GM19023 (cell line): ENCODE measurements at regions not wholly inside any gene's neighbourhood (a gene's known extent, or its start where the extent isn't known, plus 50 kb on each side); places are given as distances from the start of the nearest gene placed in this dataset.

Source experiments
- ATAC-seq: cut with Tn5 transposase; IDR thresholded peaks from one replicate; pipeline ENCODE4 v1.9.1; 2021; ENCODE audit warnings: mild to moderate bottlenecking, moderate library complexity; ENCODE audit not compliant: unreplicated experiment

DNA sequence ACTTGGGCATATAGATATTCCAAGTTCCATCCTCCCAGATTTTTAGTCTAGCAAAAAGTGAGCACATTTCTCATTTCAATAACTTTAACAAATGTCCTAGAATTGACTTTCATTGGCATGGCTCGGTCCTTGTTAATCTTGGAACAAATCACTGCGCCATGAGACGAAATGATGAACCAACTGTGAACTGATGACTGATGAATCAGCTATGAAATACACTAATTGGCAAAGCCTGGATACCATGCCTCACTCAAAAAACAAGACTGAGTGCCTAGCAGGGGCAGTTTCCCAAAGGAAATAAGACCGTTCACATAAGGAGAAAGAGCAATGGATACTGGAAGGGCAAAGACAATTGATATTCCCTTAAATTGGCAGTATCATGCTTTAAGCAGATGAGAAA, 248.6 kb upstream of the VEGFC start:
- ATAC-seq, result no peak

DNA sequence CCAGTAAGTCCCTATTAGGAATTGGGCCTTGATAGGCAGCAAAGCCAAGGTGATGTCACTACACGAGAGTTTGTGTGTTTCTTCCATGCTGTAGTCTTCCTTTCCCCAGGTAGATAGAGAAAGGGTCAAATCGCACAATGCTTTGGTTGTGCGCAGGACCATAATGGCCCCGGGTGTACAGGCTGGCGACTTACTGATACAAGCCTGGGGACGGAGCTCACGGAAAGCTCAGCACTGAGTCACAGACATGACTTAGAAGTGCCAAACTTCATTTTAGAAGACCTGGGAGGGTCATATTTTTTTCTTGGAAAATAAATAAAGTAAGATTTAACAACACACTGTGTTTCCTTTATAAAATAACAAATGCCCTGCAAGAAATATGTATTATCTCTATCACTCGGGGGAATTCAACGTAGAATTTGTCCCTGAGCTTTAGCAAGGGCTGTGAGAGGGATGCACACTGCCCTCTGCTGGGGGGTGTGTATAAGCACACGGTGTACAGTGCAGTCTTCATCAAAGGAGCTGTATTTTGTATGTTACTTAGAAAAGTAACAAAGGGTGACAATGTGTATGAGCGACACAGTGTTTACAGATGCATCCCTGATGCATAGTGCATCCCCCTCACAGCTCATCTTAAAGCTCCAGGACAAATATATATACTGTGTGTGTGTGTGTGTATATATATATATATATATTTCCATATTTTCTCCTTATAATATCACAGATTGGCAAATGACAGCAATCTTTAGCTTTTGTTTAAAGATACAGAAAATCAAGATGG, 254.5 kb upstream of the VEGFC start:
- peak; percentile 82 for ATAC-seq

DNA sequence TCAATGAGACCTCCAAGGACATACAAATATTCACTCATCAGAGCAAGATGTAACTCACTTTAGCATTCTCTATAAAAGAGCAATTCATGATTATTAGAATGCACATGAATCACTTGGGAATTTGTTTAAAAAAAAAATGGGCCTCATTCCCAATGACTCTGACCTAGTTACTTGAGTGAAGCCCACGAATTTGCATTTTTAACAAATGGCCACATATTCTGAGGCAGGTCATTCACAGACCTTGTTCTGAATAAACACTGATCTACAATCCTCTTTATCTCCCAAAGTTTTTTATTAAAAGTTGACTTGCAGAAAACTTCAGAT, 255.1 kb upstream of the VEGFC start:
- ATAC-seq, result no peak

DNA sequence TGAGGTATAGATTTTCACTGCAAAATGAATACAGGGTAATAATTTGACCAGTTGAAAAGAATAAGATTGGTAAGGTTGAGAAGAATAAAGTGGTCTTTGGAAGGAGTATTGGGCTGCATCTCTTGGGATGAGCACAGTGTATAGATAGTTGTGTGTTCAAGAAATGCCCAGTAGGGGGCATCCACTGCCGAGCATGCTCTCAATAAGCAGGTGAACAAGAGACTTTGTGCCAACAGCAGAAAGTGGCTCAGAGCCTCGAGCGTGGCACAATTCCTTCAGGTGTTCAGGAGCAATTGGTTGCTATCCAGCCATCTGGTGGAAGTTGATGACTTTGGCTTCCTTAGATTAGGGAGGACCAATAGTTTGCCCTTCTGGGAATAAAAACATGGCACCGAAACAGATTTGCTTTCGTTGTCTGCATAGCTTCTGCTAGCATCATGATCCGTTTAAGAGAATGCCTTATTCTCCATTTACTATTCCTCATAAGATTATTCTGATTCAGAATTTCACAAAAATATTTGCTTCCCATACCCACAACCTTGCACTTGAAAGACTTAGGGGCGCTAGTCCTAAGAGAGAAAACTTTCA, 258.1 kb upstream of the NEIL3 start:
- peak; percentile 89 for ATAC-seq

DNA sequence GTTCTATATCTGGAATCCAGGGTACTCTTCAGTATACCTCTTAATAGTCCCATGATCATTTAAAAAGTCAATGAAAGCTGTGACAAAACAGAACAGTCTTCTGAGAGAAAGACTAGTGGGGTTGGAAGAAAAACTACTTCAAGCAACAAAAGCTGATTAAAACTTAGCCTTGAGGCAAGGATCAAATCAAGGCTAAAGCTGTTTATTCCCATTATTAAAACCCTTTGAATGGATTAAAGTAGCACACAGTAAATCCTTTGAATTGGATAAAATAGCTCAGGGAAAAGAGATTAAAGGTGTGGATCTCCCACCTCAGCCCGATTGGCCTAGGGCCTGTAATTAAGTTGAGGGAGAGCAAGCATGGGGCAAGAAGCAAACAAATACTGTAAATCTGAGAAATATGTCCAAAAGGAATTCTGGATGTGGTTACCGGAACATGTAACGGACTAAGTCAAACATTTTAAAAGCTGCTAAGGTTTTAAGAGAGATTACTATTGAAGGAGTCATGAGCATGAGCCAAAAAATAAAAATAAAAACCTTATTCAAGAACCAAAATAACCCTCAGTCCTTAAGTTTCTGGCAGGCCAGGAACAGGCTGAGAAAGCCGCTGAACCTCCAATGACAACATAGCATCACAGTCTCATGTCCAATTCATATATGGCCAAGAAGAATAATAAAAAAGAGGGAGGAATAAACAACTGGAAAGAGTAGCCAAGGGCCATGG, 257.3 kb upstream of the NEIL3 start:
- no peak for ATAC-seq

DNA sequence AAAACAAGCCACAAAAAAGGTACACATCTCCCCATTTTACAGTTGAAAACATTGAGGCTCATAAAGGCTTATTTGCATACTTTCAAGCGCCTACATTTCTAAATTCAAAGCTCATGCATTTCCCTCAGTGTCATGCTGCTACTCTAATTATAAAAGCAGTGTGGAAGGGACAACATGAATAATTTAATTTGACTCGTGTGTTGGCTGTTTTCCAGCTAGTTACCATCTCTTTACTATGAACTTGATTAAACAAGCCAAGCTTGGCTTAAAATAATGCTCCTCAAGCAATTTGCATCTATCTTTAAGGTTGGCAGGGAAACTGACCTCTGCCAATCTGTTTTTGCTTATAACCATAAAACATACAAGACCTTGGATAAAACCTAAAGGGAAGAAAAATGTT, 252.5 kb upstream of the NEIL3 start:
- no peak for ATAC-seq

DNA sequence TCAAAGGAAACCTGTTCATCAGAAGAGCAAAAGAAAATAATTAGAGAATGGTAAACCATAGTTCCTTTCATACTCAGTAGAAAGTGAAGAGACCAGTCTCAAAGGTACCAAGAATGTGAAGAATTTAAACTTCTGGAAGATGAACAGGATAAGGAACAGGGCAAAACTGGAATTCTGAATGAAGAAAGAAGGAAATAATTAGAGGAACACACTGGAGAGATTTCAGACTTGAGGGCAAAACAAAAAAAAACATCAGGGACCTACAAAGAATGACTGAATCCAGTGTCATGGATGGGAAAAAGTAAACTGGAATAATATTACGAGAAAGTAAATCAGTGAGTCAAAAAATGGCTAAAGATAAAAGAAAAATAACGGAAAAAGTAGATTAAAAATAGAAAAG, 245.6 kb upstream of the NEIL3 start:
- no peak for ATAC-seq

DNA sequence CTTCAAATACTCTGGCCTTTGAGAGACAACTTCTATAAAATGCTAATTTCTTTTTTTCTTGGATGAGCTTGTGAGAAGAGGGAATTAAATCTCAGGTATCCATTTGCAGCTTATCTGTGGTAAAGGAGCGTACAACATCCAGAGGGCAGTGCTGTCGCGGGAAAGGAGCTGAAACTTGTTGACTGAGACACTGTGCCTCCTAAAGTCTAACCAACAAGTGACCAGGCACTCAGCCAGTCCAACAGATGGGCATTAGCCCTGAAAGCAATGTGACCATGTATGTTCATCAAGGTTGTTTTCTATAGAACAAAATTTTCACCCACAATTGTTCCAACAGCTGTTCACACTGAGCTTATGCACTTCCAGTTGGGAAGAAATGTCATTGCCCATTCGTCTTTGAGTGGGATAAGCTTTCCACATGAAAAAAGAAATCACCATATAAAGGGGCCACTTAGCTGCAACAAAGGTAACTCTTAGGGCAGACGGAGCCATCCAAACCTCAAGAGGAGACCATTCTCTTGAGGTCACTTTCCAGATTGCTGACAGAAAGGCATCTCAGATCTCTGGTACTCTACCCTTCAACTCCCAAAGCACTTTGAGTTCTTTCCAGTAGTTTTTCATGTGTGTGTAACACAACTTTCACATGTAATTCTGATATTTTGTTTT, 244.8 kb upstream of the NEIL3 start:
- no peak for ATAC-seq

DNA sequence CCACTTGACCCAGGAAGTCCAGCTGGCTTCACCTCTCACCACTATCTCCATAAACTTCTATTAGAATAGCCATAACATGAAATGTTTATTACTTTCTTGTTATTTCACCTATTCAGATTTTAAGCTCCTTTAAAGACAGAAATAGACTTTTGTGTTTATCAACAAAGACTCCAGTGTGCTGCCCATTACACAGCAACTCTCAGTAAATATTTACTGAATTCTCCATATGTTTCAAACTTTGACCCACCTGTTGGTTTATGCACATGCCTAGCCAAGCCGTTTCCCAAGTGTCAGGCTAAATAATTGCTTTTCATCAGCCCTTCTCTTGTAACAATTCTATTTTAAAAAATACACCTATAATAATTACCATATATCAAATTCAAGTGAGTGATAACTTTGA, 242.9 kb upstream of the NEIL3 start:
- no peak for ATAC-seq

DNA sequence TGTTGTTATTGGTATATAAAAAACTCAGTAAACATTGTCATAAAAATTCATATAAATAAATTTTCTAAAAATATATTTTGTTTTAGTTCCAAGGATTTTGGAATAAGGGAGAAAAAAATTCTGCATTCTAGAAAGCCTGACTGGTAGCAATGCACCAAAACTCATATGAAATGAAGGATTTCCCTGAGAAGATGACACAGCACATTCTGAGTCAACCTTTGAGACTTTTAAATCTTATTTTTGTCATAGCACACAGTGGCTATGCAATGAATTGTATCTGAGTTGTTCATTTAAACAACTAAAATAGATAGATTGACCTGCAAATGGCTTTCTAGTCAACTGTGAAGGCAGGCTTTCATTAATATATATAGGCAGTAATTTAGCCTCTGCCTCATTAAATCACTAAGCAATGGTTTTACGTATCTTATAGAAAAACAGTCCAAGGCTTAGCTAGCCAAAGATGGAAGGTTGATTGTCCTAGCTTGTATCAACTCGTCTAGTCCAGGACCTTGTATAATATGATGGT, 239.1 kb upstream of the NEIL3 start:
- no peak for ATAC-seq

DNA sequence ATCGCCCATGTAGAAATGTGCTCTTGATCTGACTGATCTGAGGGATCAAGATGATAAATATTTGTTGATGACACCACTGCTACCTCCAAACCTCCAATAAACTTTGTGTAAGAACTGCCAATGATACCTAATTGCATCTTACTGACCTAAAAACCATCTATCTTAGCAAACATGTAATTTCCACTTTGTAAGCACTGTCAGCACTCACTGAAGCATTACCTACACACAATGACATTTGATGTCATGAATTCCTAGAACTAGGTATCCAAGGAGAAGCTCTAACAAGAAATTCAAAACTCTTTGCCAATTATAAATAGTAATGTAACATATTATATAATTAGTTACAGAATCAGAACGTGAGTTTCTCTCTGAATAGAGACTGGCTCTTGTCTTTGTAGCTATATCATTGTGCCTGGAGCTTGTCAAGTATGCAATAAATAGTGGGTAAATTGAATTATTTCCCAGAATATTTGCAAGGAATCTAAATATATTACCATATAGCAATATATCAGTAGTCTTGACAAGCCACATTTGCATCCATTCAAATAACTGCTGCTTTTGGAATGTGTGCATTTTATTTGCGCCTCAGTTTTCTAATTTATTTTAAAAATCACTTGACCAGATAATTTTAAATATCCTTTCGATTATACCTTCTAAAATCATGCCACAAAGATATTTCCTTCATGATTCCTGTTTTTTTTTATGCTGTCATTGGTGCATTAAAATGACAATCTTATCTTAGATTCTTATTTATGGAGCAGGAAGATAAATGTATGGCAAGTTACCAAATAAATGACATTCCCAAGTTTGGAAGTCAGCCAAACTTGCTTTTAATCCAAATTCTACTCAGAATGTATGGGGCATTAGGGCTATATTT, 232.3 kb upstream of the NEIL3 start:
- ATAC-seq, result no peak

DNA sequence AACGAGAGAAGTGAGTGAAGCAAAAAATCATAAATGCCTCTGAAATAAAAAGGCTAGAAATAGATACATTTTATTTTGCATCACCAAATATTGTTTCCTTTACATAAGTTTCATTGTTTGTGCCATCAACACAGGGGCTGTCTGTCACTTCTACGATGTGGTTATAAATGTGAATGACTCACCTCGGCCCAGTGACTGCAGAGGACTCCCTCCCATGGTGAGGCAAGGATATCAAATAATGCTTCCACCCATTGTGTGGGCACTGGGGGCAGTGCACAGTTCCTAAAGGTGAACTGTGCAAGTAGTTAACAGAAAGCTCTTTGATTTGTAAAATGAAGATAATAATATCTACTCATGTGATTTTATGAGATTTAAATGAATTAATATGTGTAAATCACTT, 230.3 kb upstream of the NEIL3 start:
- no peak for ATAC-seq

DNA sequence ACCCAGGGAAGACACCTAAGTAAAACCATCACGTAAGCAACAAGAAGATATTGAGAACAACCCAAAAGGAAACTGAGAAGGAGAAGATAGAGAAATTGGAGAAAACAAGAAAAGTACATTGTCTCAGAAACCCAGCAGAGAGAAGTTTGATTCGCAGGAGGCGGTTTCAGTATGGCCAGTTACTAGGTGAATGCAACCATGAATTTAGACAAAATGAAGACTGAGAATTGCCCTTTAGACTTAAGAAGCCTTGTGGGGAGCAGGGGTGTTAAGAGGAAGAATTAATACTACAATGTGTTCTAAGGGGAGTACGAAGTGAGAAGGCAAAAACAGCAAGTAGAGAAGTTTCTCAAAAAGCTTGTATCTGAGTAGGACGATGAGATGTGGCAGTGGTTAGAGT, 229.3 kb upstream of the NEIL3 start:
- ATAC-seq, result peak; percentile 82

DNA sequence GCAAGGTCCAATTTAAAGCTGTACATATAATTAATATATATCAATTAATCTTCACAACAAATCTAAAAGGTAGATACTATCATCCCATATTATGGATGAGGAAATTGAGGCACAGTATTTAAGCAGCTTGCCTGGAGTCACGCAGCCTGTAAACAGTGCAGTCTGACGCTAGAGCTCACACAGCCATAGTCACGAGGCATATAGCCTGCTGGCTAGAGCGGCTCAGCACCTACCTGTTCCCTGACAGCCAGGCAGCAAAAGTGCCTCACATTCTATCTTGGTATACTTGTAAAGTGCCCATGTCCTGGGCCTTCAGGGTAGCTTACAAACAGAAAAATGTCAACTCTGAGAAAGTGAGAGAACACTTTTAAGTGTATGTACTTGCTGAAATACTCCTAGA, 222.6 kb upstream of the NEIL3 start:
- ATAC-seq, result no peak

DNA sequence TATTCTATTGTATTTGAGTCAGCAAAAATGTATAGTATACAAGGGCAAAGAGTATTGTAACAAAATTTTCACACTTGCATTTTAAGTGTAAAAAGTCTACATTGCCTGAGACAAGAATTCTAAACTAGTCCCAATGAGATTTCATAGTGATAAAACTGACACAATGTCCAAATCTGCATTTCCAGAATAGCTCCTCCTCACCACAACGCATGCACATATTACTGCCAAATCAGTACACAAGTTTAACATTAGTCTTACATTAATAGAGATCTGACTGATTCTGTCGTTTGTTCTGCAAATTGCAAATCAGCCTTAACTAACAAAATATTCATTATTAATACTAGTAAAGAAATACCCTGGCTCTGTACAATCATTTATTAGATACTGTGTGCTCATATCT, 222.2 kb upstream of the NEIL3 start:
- ATAC-seq, result no peak

DNA sequence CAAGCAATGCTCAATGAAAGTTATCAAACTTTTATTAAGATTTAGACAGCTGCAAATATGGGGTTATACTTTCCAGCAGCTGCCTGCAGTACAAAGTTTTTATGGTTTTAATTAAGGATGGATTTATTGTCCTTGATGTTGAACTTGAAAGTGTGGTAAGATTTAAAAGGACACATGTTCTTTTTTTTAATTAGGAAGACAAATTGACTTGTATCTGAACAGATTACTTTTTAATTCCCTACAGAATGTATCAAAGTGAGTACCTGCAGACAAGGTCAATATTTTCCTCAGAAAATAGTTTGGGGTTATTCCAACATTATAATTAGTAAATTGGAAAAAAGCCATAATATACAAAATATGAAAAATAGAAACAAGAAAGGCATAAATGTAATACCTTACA, 218.2 kb upstream of the NEIL3 start:
- no peak for ATAC-seq

DNA sequence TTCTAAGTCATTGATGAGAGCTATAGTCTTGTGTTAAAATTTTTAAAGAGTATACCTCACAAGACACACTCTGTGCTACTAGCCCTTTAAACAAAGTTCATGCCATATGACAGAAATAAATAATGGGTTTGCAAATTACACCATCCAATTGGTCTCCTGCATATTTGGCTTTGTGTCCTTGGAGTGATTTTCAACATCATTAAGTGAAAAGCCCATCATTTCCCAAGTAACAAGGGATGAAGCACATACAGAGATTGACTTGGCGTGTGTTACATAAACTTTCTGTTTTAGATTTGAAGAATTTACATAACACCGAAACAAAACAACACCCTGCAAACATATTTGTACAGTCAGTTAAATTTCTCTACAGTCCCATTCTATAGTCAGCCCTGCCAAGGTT, 216.9 kb upstream of the NEIL3 start:
- ATAC-seq, result no peak

DNA sequence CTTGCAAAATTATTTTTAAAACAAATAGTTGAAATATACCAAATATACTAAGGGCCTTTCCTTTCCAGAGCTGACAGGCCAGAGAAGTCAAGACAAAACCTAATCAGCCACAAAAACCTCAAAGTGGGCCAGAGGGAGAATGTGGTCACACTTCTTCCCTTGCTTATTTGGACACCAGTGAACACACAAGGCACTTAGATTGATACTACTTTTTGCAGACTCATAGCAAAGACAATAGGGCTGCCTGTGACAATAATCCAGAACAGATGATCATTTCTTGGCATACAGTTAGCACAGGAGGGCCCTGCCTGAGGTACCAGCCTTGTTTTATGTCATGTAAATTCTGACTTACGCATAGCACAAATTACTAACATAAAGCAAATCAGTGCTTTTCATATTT, 215.7 kb upstream of the NEIL3 start:
- no peak for ATAC-seq

DNA sequence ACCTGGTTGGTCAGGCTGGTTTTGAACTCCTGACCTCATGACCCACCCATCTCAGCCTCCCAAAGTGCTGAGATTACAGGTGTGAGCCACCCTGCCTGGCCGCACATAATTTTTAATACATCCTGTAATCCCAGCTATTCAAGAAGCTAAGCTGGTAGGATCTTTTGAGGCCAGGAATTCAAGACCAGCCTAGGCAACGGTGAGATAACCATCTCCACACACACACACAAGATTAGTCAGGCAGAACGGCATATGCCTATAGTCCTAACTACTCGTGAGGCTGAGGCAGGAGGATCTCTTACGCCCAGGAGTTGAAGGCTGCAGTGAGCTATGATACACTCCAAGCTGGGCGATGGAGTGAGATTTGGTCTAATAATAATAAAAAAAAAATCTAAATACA, 212.4 kb upstream of the NEIL3 start:
- no peak for ATAC-seq

DNA sequence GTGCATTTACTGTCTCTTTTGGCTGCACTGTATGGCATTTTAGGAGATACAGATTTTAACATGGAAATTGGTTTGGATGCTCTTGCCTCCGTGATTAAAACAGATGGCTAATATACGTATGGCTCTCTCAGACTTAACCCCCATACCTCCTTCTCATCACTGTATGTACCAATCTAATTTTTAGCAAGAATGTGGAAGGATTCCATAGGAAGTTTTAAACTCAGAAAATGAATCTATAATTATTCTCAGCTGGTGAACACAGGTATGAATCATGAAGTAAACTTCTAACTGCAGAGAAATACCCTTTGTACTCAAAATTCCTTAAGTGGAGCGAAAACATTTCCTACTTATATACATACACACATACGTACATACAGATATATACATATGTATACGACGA, 210.5 kb upstream of the NEIL3 start:
- ATAC-seq, result no peak

DNA sequence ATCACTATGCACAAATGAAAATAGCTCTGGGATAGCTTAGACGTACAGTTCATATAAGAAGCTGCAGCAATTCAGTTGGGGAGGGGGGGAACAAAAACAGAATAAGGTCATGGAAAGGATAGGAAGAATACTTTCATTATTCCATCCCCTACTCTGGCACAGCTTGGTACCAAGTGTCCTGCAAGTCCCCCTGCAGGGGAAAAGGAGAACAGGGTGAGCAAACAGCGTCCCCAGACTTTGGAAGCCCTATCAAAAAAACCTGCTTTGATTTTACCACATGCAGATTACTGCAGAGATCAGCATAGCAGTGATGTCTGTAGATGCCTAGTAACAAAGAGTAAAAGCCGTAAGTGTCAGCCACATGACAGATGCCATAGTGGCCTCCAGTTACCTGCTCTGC, 209.4 kb upstream of the NEIL3 start:
- ATAC-seq, result no peak
